HG03175 (cell line): ENCODE measurements at regions not wholly inside any gene's neighbourhood (a gene's known extent, or its start where the extent isn't known, plus 50 kb on each side); places are given as distances from the start of the nearest gene placed in this dataset.

ENCODE experiments used
- ATAC-seq: cut with Tn5 transposase; IDR thresholded peaks from one replicate; pipeline ENCODE4 v1.9.1; 2021; ENCODE audit warnings: mild to moderate bottlenecking, moderate library complexity; ENCODE audit not compliant: unreplicated experiment

DNA sequence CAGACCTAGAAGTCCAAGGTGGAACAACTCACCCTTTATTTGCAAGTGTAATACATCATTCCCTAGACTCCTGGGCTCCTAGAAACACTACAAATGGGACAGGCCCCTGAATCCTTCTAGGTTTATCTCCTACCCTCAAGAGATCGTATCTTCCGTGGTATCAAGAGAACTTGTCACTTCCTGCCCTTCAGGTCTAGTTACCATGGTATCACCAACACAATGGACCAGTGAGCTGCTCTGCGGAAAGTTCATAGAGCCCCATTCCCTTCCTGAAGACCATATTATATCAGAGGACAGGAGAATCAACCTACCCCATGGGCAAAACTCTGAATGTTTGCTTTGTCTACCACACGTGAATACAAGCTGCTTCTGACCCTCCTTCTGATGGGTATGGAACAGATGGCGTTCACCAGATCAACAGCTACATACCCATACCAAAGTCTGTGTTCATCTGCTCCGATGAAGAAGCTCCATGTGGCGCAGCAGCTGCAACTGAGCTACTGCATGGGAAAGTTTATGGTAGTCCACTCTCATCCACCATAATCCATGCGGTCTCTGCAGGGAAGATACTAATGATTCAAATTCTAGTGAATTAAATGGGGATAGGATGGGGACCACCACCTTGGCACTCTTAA is 84.6 kb upstream of the KLF13 start:
- no peak for ATAC-seq

DNA sequence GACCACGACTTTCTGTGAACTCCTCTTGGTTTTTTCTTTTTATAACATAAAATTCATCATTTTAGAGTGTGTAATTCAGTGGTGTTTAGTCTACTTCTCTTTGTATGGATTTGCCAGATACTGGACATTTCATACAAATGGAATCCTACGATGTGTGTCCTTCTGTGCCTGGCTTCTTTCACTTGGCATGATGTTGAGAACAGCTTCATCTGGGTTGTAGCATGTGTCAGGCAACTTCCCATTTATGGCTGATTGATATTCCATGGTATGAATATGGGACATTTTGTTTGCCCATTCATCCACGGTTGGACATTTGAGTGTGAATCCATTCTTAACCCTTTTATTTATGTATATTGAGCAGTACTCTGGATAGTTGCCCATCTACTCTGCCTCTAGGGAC is 82.7 kb upstream of the KLF13 start:
- no peak for ATAC-seq

DNA sequence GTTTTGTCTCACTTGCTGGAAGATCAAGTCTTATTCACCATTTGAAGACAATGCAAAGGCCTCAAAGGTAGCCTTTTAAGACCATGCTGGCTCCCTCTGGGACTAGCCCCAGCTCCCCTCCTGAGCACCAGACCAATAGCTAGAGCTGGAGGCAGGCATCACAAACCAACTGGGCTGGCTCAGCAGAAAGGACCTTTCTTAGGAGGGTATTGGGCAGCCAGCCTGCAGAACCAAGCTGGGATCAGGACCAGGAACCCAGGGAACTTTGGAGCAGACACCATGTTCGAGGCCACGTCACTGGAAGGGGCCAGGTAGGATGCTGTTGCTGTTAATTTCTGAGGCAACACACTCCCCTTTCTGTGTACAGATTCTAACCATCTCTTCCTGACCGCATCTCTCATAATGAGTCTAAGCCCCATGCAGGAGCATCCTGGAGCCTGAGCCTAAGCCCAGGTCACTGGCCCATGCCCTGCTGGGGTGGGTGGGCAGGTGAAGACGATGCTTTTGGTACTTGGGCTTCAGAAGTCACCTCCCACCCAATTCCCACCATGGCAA is 81.4 kb upstream of the KLF13 start:
- no peak for ATAC-seq

DNA sequence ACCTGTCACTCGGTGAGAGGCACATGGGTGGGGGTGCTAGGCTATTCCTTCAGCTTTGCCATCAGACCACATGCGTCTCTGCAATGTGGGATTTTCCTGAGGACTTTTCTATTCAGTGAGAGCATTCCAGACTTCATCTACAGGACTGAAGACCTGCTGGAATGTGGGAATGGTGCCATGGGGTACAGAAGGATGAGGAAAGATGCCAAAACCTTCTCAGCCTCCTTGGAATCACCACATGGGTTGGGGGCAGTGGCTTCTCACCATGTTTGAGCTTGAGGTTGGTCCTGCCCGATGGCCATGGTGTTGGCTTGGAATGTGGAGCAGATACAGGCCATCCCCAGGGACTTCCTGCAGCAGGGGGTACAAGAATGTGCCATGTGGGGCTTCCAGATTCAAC is 80.9 kb upstream of the KLF13 start:
- ATAC-seq, result no peak

DNA sequence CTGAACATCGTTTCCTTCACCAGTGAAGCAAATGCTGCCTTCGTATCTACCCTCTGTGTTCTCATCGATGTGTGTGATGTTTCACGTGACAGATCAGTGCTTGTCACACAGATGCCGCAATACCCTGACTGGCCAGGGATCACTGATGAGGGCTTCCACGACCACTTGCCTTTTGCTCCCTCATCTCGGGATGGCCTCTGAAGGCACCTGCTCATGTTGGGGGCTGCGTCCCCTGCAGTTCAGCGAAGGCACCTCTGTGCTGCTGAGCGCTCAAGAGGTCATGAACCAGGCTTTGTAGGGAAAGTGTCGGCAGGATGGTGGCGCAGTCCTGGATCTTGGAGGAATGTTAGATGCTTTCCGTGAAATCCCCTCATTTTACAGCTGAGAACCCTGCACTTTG is 79.2 kb upstream of the KLF13 start:
- no peak for ATAC-seq

DNA sequence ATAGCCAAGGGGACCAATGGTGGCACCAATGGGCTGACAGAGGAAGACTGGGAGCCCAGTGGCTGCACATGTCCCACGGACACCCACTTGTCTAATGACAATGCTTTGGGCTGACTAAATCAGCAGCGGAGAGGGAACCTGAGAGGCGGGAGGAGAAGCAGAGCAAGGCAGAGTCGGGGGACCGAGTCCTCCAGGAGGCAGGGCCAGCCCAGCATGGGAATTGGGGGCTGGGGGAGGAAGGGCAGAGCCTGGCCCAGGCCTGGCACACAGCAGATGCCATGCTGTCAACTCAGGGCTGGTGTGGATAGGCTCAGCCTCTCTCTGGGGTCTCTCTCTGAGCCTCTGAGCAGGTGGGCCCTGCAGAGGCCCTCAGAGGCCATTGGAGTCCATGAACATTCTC is 78.4 kb upstream of the KLF13 start:
- no peak for ATAC-seq

DNA sequence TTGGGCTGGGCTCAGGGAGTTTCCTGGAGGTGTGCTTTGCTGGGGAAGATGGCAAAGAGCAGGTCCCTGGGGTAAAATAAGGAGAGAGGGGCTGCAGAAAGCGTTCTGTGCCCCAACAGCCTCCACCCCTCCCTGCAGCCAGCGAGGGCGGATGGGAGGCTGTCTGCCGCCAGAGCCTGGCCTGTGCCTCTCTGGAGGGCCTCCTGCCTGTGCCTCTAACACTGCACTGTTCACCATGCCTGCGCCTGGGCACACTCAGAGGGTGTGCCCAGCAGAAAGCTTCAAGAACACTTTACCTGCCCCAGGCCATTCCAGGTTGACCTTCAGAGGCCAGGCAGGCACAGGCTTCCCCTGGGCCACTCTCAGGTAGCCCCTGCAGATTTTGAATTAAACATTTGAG is 77.7 kb upstream of the KLF13 start:
- no peak for ATAC-seq

DNA sequence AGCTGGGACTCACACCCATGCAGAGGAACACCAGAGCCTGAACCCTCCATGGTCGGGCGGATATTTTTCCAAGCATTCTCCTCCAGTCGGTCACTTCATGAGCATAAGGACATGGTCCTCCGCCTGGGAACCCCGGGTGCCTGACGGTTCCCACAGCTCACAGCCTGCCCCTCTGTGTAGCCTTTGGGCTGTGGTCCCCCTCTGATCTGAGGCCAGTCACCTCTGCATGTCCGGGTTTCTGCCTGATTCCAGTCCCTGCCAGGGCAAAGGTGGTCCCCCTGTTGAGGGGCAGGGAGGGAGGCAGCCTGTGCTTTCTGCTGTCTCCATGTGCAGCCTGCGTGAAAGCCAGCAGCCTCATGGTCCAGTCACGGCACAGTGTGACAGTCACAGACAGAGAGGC is 76.6 kb upstream of the KLF13 start:
- ATAC-seq, result no peak

DNA sequence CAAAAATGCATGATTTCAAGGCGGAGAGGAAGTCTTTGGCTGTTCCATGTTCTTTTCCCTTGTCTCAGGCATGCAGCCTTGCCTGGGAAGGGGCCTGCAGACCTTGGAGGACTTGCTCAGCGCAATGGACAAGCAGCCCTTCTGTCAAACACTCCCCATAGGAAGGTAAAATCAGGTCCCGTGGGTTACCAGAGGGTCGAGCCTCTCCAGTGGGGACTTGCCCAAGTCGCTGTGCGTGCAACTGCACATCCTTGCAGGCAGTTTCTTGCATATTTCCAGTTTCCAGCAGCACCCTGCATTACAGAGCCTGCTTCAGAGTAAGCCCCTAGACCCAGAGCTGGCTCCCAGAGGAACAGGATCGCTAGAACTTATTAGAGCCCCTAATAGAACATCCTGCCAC is 75.5 kb upstream of the KLF13 start:
- no peak for ATAC-seq

DNA sequence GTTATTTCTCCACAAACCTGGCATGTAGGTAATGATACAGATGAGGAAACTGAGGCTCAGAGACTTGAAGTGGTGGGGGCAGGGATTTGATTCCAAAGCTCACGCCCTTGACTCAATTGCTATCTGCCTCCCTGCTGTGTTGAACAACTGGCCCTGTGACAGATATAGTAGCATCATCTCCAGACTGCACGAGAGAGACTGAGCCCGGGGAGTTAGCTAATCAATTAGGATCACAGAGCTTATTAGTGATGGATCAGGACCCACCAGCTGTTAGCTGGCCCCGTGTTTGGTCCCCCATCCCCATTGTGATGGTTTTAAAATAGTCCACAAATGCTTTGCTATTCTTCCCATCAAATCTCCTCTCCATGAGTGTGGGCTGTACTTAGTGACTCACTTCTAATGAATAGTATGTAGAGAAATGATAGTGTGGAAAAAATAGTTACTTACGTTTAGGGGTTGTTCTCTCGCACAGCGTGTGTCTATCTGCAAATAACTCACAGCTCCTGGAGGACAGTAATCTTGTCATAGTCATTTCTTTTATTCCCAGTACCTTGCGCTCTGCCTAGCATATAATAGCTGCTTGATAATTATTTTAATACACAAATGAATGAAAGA is 74.4 kb upstream of the KLF13 start:
- no peak for ATAC-seq

DNA sequence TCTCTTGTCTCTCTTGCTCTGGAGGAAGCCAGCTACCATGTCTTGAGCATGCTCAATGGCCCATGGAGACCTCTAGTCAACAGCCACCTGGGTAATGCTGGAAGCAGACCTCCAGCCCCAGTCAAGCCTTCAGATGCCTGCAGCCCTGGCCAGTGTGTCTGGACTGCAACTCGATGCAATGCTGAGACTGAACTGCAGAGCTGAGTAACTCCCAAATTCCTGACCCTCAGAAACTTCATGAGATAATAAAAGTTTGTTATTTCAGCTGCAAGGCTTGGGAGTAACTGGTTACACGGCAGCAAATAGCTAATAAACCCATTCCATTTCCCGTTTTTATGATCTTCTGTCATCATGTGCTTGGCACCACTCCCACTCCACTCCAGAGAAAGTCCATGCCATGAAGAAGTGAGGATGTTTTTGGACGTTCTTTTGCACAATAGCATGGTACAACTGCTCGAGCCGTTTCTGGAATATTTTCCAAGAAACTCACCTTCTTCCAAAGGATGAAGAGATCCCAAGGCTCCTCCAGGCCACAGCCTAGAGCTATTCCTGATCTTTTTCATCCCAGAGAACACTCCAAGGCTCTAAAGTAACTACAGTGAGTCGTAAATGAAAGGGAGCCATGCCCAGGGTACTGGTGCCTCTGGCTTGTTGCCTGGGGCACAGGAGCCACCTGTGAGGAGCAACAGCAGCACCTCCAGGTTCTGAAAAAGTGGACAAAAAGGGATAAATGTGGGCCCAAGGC is 72.0 kb upstream of the KLF13 start:
- ATAC-seq, result no peak

DNA sequence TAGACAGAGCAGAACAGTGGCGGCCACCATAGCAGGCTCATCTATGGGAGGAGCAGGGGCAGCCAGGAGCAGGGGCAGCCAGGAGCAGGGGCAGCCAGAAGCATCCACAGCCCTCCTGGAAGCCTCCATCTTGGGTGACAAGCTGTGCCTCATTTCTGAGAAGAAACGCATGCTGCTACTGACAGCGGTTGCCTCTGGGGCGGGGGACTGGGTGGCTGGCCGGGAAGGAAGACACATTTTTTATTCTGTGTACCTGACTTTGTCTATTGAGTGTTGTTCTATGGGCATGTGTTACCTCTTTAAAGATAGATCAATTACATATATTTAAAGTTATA is 71.5 kb upstream of the KLF13 start:
- ATAC-seq, result no peak

DNA sequence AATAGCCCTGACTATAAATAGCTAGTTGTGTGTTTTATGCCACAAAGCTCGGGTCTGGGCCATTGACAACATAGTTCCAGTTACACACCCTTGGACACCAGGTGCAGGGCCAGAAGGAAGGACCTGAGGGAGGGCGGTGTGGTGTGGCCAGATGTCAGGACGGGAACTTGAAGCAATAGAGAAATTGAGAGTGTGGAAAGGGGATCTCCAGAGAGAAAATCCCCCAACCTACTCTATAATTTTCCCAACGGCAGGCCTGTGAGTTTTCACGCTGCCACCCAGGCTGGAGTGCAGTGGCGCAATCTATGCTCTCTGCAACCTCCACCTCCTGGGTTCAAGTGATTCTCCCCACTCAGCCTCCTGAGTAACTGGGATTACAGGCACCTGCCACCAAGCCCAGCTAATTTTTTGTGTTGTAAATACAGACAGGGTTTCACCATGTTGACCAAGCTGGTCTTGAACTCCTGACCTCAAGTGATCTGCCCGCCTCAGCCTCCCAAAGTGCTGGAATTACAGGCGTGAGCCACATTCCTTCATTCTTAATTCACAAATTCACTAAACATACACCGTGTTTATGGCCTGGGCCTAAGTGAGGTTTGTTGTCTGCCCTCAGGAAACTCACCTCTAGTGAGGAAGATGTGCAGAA is 70.8 kb upstream of the KLF13 start:
- no peak for ATAC-seq

DNA sequence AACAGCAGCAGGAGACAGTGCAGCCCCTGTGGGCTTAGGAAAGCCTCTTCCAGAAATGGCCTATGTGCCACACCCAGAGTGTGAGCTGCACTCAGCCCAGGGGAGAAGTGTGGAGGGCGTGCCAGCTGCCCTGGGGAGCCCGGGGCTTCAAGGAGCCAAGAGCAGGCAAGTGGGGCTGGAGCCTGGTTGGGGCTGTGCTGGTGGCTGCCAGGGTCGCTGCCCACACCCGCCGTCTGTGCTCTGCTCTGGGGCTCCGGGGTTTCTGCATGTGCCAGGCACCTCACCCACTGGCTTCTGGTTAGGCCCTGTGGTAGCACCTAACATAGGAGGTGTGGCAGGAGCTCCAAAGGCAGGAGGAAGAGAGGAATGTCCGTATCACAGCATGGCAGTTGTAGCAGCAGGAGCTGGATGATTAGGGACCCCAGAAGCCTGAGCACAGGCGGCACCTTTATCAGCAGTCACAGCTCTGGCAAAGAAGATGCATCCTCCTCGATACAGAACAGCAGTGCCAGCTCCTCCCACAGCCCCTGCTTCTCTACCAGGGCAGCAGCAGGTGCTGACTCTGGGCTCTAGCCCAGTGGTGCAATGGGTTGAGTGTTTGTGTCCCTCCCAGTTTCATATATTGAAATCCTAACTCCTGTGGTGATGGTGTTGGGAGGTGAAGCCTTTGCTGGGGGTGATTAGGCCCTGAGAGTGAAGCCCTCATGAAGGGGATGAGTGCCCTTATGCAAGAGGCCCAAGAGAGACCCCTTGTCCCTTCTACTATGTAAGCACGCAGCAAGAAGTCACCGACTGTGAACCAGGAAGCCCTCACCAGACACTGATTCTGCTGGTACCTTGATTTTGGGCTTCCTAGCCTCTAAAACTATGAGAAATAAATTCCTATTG is 70.0 kb upstream of the KLF13 start:
- ATAC-seq, result no peak

DNA sequence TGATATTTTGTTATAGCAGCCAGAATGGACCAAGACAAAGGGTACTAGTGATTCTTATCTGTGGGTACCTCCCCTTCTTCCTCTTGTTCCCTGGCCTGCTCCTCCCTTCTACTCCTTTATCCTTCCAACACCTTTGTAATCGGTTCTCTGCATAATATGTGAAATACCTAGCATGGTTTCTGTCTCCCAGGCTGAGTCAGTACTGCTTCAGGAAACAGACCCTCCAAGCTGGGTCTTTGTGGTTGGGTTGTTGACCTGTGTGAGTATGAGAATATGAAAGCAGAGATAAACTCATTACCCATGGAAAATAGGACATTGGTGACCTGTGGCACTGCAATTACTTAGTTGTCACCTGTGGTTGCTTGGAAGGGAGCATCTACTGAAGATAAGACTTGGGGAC is 69.3 kb upstream of the KLF13 start:
- ATAC-seq, result no peak

DNA sequence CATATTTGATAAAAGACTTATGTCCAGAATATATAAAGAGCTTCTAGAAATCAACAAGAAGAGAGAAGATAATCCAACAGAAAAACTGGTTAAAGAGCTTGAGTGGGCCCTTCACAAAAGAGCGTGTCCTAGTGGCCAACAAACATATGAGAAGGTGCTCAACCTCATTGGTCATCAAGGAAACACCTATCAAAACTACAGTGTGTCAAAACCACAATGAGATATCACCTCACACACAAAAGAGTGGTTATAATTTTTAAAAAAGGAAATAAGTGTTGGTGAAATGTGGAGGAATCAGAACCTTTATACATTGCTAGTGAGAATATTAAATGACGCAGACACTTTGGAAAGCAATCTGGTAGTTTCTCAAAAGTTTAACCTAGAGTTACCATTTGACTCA is 68.4 kb upstream of the KLF13 start:
- no peak for ATAC-seq

DNA sequence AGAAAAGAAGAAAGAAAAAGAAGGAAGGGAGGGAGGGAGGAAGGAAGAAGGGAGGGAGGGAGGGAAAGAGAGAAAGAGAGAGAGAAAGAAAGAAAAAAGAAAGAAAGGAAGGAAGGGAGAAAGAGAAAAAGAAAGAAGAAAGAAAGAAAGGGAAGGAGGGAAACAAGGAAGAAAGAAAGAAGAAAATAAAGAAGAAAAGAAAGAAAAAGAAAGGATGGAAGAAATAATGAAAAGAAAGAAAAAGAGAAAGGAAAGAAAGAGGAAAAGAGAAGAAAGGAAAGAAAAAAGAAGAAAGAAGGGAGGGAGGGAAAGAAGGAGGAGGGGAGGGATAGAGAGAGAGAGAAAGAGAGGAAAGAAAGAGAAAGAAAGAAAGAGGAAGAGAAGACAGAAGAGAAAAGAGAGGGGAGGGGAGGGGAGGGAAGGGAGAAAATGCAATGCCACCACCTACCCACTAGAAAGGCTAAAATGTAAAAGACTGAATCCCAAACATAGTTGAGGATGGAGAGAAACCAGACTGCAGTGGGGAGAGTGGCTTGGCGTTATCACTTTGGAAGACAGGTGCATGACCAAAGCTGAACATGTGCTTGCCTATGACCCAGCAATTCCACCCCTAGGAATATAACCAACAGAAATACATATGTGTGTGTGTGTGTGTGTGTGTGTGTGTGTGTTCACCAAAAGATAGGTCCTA is 66.9 kb upstream of the KLF13 start:
- ATAC-seq, result no peak

DNA sequence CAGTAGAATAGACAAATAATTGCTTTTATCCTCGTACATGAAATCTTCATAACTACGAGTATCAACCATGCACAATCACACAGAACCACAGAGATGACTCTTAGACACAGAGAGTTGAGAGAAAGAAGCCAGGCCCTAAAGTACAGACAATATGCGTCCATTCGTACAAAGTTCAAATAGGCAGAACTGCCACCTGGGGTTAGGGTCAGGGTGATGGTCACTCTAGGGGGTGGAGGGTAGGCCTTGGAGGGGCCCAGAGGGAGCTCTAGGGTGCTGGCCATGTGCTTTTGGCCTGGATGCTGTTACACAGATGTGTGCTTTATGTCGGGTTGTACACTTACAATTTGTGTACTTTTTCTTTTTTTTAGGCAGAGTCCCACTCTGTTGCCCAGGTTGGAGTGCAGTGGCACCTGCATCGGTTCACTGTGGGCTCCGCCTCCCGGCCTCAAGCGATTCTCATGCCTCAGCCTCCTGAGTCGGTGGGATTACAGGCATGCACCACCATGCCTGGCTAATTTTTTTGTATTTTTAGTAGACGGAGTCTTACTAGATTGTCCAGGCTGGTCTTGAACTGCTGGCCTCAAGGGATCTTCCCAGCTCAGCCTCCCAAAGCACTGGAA is 65.9 kb upstream of the KLF13 start:
- no peak for ATAC-seq

DNA sequence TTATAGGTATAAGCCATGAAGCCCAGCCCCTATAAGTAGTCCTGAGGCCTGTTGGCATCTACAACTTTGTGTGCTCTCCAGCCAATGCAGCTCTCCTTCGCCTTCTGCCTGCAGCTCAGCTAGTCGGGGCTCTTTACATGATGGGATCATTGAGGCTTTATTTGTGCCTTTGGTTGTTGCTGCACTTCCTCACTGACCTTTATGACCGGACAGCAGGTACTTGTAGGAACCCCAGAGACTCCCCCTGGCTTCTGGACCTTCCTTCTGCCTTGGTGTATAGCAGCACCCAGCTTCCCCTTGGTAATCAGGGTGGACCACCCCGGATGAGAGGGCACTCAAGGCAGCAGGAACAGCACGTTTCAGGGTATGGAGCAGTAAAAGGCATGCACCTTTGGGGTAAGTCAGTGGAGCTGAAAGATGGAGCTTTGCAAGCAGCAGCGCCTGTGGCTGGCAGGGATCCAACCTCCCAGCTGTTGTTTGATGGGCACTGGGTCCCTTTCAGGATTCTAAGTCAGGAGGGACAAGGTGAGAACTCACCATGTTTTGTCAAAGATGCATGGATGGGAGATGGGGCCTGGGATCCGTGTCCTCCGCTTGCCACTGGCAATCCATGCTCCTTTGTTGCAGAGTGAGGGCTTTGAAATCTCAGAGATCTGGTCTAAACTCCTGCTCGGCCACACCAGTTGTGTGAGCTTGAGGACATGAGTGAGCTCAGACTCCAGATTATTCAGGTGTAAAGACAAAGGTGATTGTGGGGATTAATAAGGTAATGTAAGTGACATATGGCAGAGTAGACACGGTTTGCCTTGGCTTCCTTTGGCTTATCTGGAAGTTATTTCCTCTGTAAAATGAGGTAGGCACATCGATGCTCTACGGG is 65.1 kb upstream of the KLF13 start:
- no peak for ATAC-seq
